ENCODE measurements at regions not wholly inside any gene's neighbourhood (a gene's known extent, or its start where the extent isn't known, plus 50 kb on each side); places are given as distances from the start of the nearest gene placed in this dataset.

DNA sequence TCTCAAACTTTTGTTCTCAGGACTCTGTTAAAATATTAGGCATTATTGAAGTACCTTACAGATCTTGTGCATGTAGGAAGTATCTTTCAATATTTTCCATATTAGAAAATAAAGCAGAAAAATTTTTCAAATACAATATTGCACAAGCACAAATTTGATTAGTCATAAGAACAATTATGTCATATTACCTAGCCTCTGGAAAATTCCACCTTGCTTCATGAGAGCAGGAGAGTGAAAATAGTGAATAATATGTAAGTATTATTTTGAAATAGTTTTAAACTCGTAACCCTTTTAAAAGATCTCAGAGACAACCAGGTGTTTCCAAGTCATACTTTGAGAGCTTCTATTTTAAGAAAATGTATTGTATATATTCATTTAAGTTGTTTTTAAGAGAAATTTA, 1672.9 kb upstream of the ACO1 start:
- no peak for DNase-seq
- Mint-ChIP-seq H3K4me3 (no peak overlapping the region), H3K27me3 (no peaks in the 10 kb centered on the region), H3K9me3 (no peaks in the 10 kb centered on the region), H3K36me3 (ENCODE audit: low read depth) (no peaks in the 10 kb centered on the region), H3K27ac (no peak overlapping the region), H3K4me1 (no peaks in the 10 kb centered on the region)
- intact Hi-C loops (cut with micrococcal nuclease), result no loop called here

DNA sequence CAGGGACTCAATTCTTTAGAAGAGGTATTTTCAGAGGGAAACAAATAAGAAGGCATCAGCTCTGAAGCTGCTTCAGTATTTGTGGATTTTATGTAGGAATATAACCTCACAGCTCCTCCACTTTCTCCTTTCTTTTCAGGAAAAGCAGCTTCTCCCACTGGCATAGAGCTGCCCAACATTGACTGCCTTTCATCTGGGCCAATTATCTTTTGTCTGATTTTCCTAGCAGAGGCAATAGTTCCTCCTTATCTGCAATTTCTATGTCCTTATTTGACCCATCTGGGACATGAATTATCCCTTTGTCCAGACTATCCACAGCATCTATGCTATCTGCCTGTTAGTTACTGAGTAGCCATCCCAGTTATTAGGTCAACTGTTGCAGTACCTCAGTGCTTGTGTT, 1671.2 kb upstream of the ACO1 start:
- no peak overlapping the region for H3K4me3 Mint-ChIP-seq
- intact Hi-C loops (cut with micrococcal nuclease), result no loop called here
- H3K4me1 Mint-ChIP-seq, result no peaks in the 10 kb centered on the region
- H3K27ac Mint-ChIP-seq, result no peak overlapping the region
- no peaks in the 10 kb centered on the region for H3K36me3 Mint-ChIP-seq (ENCODE audit: low read depth)
- H3K9me3 Mint-ChIP-seq, result no peaks in the 10 kb centered on the region
- H3K27me3 Mint-ChIP-seq, result no peaks in the 10 kb centered on the region
- DNase-seq, result no peak

DNA sequence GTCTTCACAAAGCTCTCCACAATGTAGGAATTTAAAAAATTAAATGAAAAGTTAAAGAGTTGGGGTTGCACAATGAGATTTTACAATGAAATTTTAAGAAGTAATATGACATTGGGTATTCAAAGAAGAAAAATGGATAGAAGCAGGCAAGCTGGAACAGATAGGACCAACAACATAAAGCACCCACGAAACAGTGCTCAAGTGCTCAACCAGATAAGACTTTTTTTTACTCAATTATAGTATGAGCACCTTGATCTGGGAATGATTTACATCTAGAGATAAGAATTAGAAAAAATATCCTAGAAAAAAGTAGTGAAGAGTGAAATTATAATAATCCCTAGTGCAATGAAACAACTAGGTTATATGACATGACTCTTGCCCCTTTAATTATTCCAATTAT, 1670.1 kb upstream of the ACO1 start:
- no peak overlapping the region for H3K27ac Mint-ChIP-seq
- no peak overlapping the region for H3K4me3 Mint-ChIP-seq
- no peaks in the 10 kb centered on the region for H3K4me1 Mint-ChIP-seq
- H3K9me3 Mint-ChIP-seq, result no peaks in the 10 kb centered on the region
- DNase-seq, result no peak
- H3K36me3 Mint-ChIP-seq (ENCODE audit: low read depth), result no peaks in the 10 kb centered on the region
- intact Hi-C loops (cut with micrococcal nuclease), result no loop called here
- no peaks in the 10 kb centered on the region for H3K27me3 Mint-ChIP-seq

DNA sequence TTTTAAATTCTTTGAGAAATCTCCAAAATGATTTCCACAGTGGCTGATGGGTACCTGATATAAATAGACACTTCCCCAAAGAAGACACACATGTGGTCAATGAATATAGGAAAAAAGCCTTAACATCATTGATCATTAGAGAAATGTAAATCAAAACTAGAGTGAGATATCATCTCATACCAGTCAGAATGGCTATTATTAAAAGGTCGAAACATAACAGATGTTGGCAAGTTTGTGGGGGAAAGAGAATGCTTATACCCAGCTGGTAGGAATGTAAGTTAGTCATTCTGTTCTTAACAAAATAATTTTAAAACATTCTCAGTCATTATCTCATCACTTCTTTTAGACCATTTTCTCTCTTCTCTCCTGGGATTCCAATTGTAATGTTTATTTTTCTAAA, 1666.0 kb upstream of the ACO1 start:
- no peak overlapping the region for H3K27ac Mint-ChIP-seq
- intact Hi-C loops (cut with micrococcal nuclease), result no loop called here
- no peaks in the 10 kb centered on the region for H3K36me3 Mint-ChIP-seq (ENCODE audit: low read depth)
- no peak overlapping the region for H3K4me3 Mint-ChIP-seq
- no peak for DNase-seq
- H3K9me3 Mint-ChIP-seq, result no peaks in the 10 kb centered on the region
- H3K4me1 Mint-ChIP-seq, result no peaks in the 10 kb centered on the region
- H3K27me3 Mint-ChIP-seq, result no peaks in the 10 kb centered on the region

DNA sequence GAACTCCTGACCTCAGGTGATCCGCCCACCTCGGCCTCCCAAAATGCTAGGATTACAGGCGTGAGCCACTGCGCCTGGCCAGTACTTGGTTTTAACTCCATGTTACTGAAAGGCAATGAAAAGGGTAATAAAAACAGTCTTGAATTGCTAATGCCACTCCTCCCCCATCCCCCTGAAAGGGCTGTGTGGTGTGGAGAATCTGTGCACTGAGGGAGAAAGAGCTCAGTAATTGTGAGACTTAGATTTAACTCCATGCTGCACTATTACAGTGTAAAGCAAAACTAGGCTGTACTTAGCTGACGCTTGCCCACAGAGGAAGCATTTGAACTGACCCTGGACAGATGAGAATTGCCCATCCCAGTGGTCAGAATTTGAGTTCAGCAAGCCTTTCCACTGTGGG, 1662.4 kb upstream of the ACO1 start:
- no peak for DNase-seq
- H3K36me3 Mint-ChIP-seq (ENCODE audit: low read depth), result no peaks in the 10 kb centered on the region
- no peaks in the 10 kb centered on the region for H3K4me1 Mint-ChIP-seq
- no peaks in the 10 kb centered on the region for H3K27me3 Mint-ChIP-seq
- intact Hi-C loops (cut with micrococcal nuclease), result no loop called here
- H3K4me3 Mint-ChIP-seq, result no peak overlapping the region
- H3K27ac Mint-ChIP-seq, result no peak overlapping the region
- no peaks in the 10 kb centered on the region for H3K9me3 Mint-ChIP-seq

- Mint-ChIP-seq H3K4me1 (no peaks in the 10 kb centered on the region), H3K27me3 (no peaks in the 10 kb centered on the region), H3K36me3 (ENCODE audit: low read depth) (no peaks in the 10 kb centered on the region), H3K4me3 (no peak overlapping the region), H3K9me3 (no peaks in the 10 kb centered on the region), H3K27ac (no peak overlapping the region)
- intact Hi-C loops (cut with micrococcal nuclease), result no loop called here
- no peak for DNase-seq
Measured at GRCh38 chr9:30723656-30724055, 1660.8 kb upstream of the ACO1 start.

DNA sequence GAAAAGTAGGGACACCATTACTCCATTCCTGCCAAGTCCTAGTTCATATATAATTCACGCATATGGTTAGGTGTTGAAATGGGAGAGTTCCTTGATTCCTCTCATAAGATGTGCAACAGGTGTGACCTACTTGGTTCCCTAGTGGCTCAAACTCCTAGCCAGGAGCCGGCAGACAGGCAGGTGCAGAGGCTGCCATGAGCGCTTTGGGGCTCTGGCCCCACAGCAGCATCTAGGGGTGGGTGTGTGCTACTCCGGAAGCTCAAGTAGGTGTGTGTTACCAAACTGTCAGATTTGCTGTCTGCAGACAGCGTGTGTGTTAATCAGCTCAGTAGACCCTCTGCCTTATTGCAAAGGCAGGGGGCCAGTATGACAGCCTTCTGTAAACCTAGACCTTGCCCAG, 1652.4 kb upstream of the ACO1 start:
- no peak for DNase-seq
- Mint-ChIP-seq H3K27ac (no peak overlapping the region), H3K36me3 (ENCODE audit: low read depth) (no peaks in the 10 kb centered on the region), H3K9me3 (no peaks in the 10 kb centered on the region), H3K27me3 (no peaks in the 10 kb centered on the region), H3K4me1 (no peaks in the 10 kb centered on the region), H3K4me3 (no peak overlapping the region)
- intact Hi-C loops (cut with micrococcal nuclease), result no loop called here

DNA sequence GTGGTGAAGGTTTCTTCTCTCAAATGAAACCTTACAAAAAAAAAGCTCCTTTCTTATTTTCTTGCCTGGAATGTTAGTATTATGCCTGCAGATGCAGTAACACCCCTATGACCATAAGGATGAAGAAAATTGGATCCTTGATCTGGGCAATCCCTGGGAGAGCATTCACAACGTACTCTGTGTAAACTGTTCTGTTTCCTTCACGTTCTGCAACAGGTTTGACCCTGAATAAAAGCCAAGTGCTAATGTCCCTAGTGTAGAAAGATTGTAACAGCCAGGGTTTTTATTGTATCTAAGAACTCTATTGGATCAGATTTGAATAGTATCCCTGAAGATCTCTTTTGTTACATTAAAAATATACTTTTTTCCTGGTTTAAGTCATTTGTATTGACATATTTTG, 1639.6 kb upstream of the ACO1 start:
- intact Hi-C loops (cut with micrococcal nuclease), result no loop called here
- no peak for DNase-seq
- H3K4me1 Mint-ChIP-seq, result no peaks in the 10 kb centered on the region
- no peaks in the 10 kb centered on the region for H3K36me3 Mint-ChIP-seq (ENCODE audit: low read depth)
- H3K9me3 Mint-ChIP-seq, result no peaks in the 10 kb centered on the region
- H3K4me3 Mint-ChIP-seq, result no peak overlapping the region
- H3K27ac Mint-ChIP-seq, result no peak overlapping the region
- H3K27me3 Mint-ChIP-seq, result no peaks in the 10 kb centered on the region

- DNase-seq, result no peak
- intact Hi-C loops (cut with micrococcal nuclease), result no loop called here
- Mint-ChIP-seq H3K4me1 (no peaks in the 10 kb centered on the region), H3K9me3 (no peaks in the 10 kb centered on the region), H3K4me3 (no peak overlapping the region), H3K27me3 (no peaks in the 10 kb centered on the region), H3K36me3 (ENCODE audit: low read depth) (no peaks in the 10 kb centered on the region), H3K27ac (no peak overlapping the region)
Measured at GRCh38 chr9:30746589-30746988, 1637.9 kb upstream of the ACO1 start.

- no peak overlapping the region for H3K27ac Mint-ChIP-seq
- H3K27me3 Mint-ChIP-seq, result no peaks in the 10 kb centered on the region
- H3K4me3 Mint-ChIP-seq, result no peak overlapping the region
- no peak for DNase-seq
- intact Hi-C loops (cut with micrococcal nuclease), result no loop called here
- H3K36me3 Mint-ChIP-seq (ENCODE audit: low read depth), result no peaks in the 10 kb centered on the region
- no peaks in the 10 kb centered on the region for H3K9me3 Mint-ChIP-seq
- no peaks in the 10 kb centered on the region for H3K4me1 Mint-ChIP-seq
Measured at GRCh38 chr9:30757723-30758122, 1626.7 kb upstream of the ACO1 start.

- Mint-ChIP-seq H3K27ac (no peak overlapping the region), H3K36me3 (ENCODE audit: low read depth) (no peaks in the 10 kb centered on the region), H3K4me3 (no peak overlapping the region), H3K27me3 (no peaks in the 10 kb centered on the region), H3K9me3 (no peaks in the 10 kb centered on the region), H3K4me1 (no peaks in the 10 kb centered on the region)
- DNase-seq, result no peak
- intact Hi-C loops (cut with micrococcal nuclease), result no loop called here
Measured at GRCh38 chr9:30758726-30759446, 1625.6 kb upstream of the ACO1 start.

DNA sequence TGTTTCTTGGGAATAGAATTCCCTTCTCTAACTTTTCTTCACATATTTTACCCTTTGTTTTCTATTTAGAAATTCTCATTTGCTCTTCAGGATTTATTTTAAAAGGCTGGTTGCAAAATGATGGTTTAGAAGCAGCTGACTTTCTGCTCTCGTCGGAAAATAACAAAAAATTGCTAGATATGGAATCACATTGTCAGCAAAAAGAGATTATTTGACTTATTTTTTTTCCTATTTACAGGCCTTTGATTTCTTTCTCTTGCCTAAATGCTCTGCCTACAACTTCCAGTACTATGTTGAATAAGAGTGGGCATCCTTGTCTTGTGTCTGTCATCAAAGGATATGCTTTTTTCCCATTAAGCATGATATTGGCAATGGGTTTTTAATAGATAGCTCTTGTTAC, 1619.1 kb upstream of the ACO1 start:
- H3K9me3 Mint-ChIP-seq, result no peaks in the 10 kb centered on the region
- no peaks in the 10 kb centered on the region for H3K36me3 Mint-ChIP-seq (ENCODE audit: low read depth)
- H3K27me3 Mint-ChIP-seq, result no peaks in the 10 kb centered on the region
- H3K4me1 Mint-ChIP-seq, result no peaks in the 10 kb centered on the region
- H3K4me3 Mint-ChIP-seq, result no peak overlapping the region
- intact Hi-C loops (cut with micrococcal nuclease), result no loop called here
- no peak for DNase-seq
- H3K27ac Mint-ChIP-seq, result no peak overlapping the region

DNA sequence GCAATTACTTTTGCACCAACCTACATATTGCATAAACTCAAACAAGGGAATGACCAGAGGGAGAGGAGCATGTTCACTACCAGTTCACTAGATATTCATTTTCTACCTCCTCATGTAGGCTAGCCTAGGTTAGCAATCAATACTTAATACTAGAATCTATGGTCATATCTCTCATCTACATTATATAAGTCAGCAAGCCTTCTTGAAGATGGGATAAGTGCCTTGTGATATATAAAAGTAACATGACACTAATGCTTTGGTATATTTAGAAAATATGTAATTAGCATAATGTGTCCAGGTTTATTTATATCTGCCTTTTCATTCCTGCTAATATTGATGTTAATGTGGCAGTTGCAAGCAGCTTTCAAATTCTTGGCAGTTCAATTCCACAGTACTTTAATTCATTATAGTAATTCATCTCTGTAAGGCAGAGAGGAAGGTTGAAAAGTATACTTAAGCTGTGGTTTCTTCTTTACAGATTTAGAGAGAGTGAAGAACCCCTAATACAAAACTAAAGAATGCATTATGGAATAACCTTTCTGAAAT, 1613.2 kb upstream of the ACO1 start:
- Mint-ChIP-seq H3K4me3 (no peak overlapping the region), H3K36me3 (ENCODE audit: low read depth) (no peaks in the 10 kb centered on the region), H3K27me3 (no peaks in the 10 kb centered on the region), H3K27ac (no peak overlapping the region), H3K9me3 (peaks cover 4% of the 10 kb centered on the region), H3K4me1 (no peaks in the 10 kb centered on the region)
- DNase-seq, result no peak
- intact Hi-C loops (cut with micrococcal nuclease), result no loop called here

GRCh38 chr9:30771760-30772159, 1612.7 kb upstream of the ACO1 start:
- Mint-ChIP-seq H3K4me1 (no peaks in the 10 kb centered on the region), H3K27ac (no peak overlapping the region)
- intact Hi-C loops (cut with micrococcal nuclease), result no loop called here

GRCh38 chr9:30773427-30773826, 1611.0 kb upstream of the ACO1 start:
- intact Hi-C loops (cut with micrococcal nuclease), result no loop called here
- Mint-ChIP-seq H3K4me3 (no peak overlapping the region), H3K9me3 (peaks cover 4% of the 10 kb centered on the region), H3K36me3 (ENCODE audit: low read depth) (no peaks in the 10 kb centered on the region), H3K27ac (no peak overlapping the region), H3K4me1 (no peaks in the 10 kb centered on the region), H3K27me3 (no peaks in the 10 kb centered on the region)
- no peak for DNase-seq

More at GRCh38 chr9:30771760-30772159, 1612.7 kb upstream of the ACO1 start:
- Mint-ChIP-seq H3K9me3 (peaks cover 4% of the 10 kb centered on the region), H3K4me3 (no peak overlapping the region), H3K36me3 (ENCODE audit: low read depth) (no peaks in the 10 kb centered on the region), H3K27me3 (no peaks in the 10 kb centered on the region)
- DNase-seq, result no peak
